ENCODE measurements at regions not wholly inside any gene's neighbourhood (a gene's known extent, or its start where the extent isn't known, plus 50 kb on each side); places are given as distances from the start of the nearest gene placed in this dataset.
"Not testable (repeated sequence)": the region's sequence is repeated elsewhere in the genome, so short reads cannot be mapped to it uniquely, and the experiment has no call there.

GRCh38 chr3:103813955-103814354, 1379.1 kb downstream of the ZPLD1 start:
- no peak for DNase-seq

- no peak for DNase-seq
Observed at GRCh38 chr3:103818398-103818797, 1383.6 kb downstream of the ZPLD1 start.

- DNase-seq, result no peak
Observed at GRCh38 chr3:103818800-103819199, 1384.0 kb downstream of the ZPLD1 start.

- DNase-seq, result no peak
Observed at GRCh38 chr3:103825586-103825985, 1390.8 kb downstream of the ZPLD1 start.

GRCh38 chr3:103829723-103830326, 1395.0 kb downstream of the ZPLD1 start:
- no peak for DNase-seq

- DNase-seq, result no peak
Observed at GRCh38 chr3:103847081-103848062, 1412.6 kb downstream of the ZPLD1 start.

GRCh38 chr3:103851793-103852192, 1417.0 kb downstream of the ZPLD1 start:
- DNase-seq, result no peak

GRCh38 chr3:103862415-103862814, 1427.6 kb downstream of the ZPLD1 start:
- no peak for DNase-seq

- no peak for DNase-seq
Observed at GRCh38 chr3:103863381-103863780, 1428.6 kb downstream of the ZPLD1 start.

GRCh38 chr3:103866113-103866512, 1431.3 kb downstream of the ZPLD1 start:
- no peak for DNase-seq

GRCh38 chr3:103873021-103873420, 1438.2 kb downstream of the ZPLD1 start:
- peak; percentile 3 for DNase-seq

GRCh38 chr3:103873897-103874545, 1439.2 kb downstream of the ZPLD1 start:
- no peak for DNase-seq

- not testable (repeated sequence) for DNase-seq
Observed at GRCh38 chr3:103881809-103882208, 1447.0 kb downstream of the ZPLD1 start.

GRCh38 chr3:103889675-103890074, 1454.9 kb downstream of the ZPLD1 start:
- no peak for DNase-seq

GRCh38 chr3:103894162-103894822, 1459.5 kb downstream of the ZPLD1 start:
- no peak for DNase-seq

- no peak for DNase-seq
Observed at GRCh38 chr3:103899328-103899727, 1464.5 kb downstream of the ZPLD1 start.

- no peak for DNase-seq
Observed at GRCh38 chr3:103904991-103905390, 1461.7 kb upstream of the ALCAM start.

GRCh38 chr3:103906304-103906703, 1460.4 kb upstream of the ALCAM start:
- no peak for DNase-seq

- no peak for DNase-seq
Observed at GRCh38 chr3:103906808-103907207, 1459.9 kb upstream of the ALCAM start.

GRCh38 chr3:103907567-103907966, 1459.1 kb upstream of the ALCAM start:
- DNase-seq, result no peak

- no peak for DNase-seq
Observed at GRCh38 chr3:103909395-103909794, 1457.3 kb upstream of the ALCAM start.

GRCh38 chr3:103918336-103918735, 1448.4 kb upstream of the ALCAM start:
- no peak for DNase-seq

- no peak for DNase-seq
Observed at GRCh38 chr3:103919327-103919726, 1447.4 kb upstream of the ALCAM start.
